HEK293 (cell line): ENCODE measurements at regions not wholly inside any gene's neighbourhood (a gene's known extent, or its start where the extent isn't known, plus 50 kb on each side); places are given as distances from the start of the nearest gene placed in this dataset.
"Not testable (repeated sequence)": the region's sequence is repeated elsewhere in the genome, so short reads cannot be mapped to it uniquely, and the experiment has no call there.

ENCODE experiments used
- CTCF ChIA-PET: fragments of 350-600 bp; formaldehyde crosslinking; extraction: SDS; loops from one replicate; lab custom pipeline; 2021; ENCODE audit warnings: antibody characterized with exemption; lab: Yijun Ruan, JAX
- POLR2A ChIA-PET: fragments of 300-600 bp; formaldehyde crosslinking; extraction: SDS; loops from one replicate; lab custom pipeline; 2020; ENCODE audit warnings: antibody characterized with exemption, inconsistent platforms; lab: Yijun Ruan, JAX
- H3K27ac ChIP-seq: fragments of 200-500 bp; sonication (Bioruptor generic); 2 replicates; pipeline ENCODE4 v1.5.1; 2014; ENCODE audit warnings: low read depth, low read length, control low read depth, inconsistent platforms; ENCODE audit errors: extremely low read depth
- H3K36me3 ChIP-seq, 2 experiments: fragments of 200-500 bp in 1 of 2; sonication (Bioruptor generic) in 1 of 2; 1 replicate in 1 of 2; 2 replicates in 1 of 2; pipeline ENCODE4 v1.5.1; 2014 to 2017; ENCODE audit warnings: inconsistent platforms in 2 of 2, low read length in 2 of 2; ENCODE audit not compliant: control insufficient read depth in 2 of 2, insufficient read depth in 1 of 2
- H3K4me1 ChIP-seq: fragments of 200-500 bp; sonication (Bioruptor generic); 2 replicates; pipeline ENCODE4 v1.5.1; 2014; ENCODE audit warnings: mild to moderate bottlenecking, low read length, inconsistent platforms; ENCODE audit not compliant: control insufficient read depth, insufficient read depth
- H3K4me3 ChIP-seq: 2 replicates; pipeline ENCODE4 v1.5.1; 2011; ENCODE audit warnings: low read depth, mild to moderate bottlenecking, control low read depth, low read length, moderate library complexity
- H3K9me3 ChIP-seq: fragments of 200-500 bp; sonication (Bioruptor generic); 2 replicates; pipeline ENCODE4 v1.5.1; 2014; ENCODE audit warnings: low read depth, low read length, inconsistent platforms; ENCODE audit not compliant: control insufficient read depth, insufficient read depth
- ATF2 ChIP-seq: fragments of 450-650 bp; formaldehyde crosslinking; IDR thresholded peaks from 2 replicates; pipeline ENCODE4 v1.5.1; 2016; ENCODE audit warnings: missing biosample characterization, missing genetic modification characterization, low read depth
- OVOL3 ChIP-seq: fragments of 450-650 bp; formaldehyde crosslinking; IDR thresholded peaks from 2 replicates; pipeline ENCODE4 v1.5.1; 2016; ENCODE audit warnings: missing biosample characterization, missing genetic modification characterization
- ZNF140 ChIP-seq: fragments of 450-650 bp; formaldehyde crosslinking; IDR thresholded peaks from 2 replicates; pipeline ENCODE4 v1.5.1; 2016; ENCODE audit warnings: missing biosample characterization, missing genetic modification characterization
- ZNF18 ChIP-seq: fragments of 450-650 bp; formaldehyde crosslinking; IDR thresholded peaks from 2 replicates; pipeline ENCODE4 v1.5.1; 2016; ENCODE audit warnings: missing biosample characterization, missing genetic modification characterization
- ZNF26 ChIP-seq: fragments of 450-650 bp; formaldehyde crosslinking; IDR thresholded peaks from 2 replicates; pipeline ENCODE4 v1.5.1; 2016; ENCODE audit warnings: missing biosample characterization, missing genetic modification characterization
- ZNF266 ChIP-seq: fragments of 450-650 bp; formaldehyde crosslinking; IDR thresholded peaks from 2 replicates; pipeline ENCODE4 v1.5.1; 2016; ENCODE audit warnings: missing biosample characterization, missing genetic modification characterization, low read depth
- ZNF324 ChIP-seq: fragments of 450-650 bp; formaldehyde crosslinking; IDR thresholded peaks from 2 replicates; pipeline ENCODE4 v1.5.1; 2016; ENCODE audit warnings: missing biosample characterization, missing genetic modification characterization
- ZNF391 ChIP-seq: fragments of 450-650 bp; formaldehyde crosslinking; IDR thresholded peaks from 2 replicates; pipeline ENCODE4 v1.5.1; 2016; ENCODE audit warnings: low read depth, missing biosample characterization, missing genetic modification characterization, borderline replicate concordance
- ZNF426 ChIP-seq: fragments of 450-650 bp; formaldehyde crosslinking; IDR thresholded peaks from 2 replicates; pipeline ENCODE4 v1.5.1; 2017; ENCODE audit warnings: missing biosample characterization, missing genetic modification characterization, mild to moderate bottlenecking, inconsistent platforms, moderate library complexity
- ZNF555 ChIP-seq: fragments of 450-650 bp; formaldehyde crosslinking; conservative IDR thresholded peaks from 2 replicates; pipeline ENCODE4 v1.5.1; 2017; ENCODE audit warnings: missing biosample characterization, mild to moderate bottlenecking, missing genetic modification characterization, inconsistent platforms
- ZNF623 ChIP-seq: fragments of 450-650 bp; formaldehyde crosslinking; IDR thresholded peaks from 2 replicates; pipeline ENCODE4 v1.5.1; 2016; ENCODE audit warnings: missing biosample characterization, missing genetic modification characterization
- ZNF654 ChIP-seq: fragments of 450-650 bp; formaldehyde crosslinking; IDR thresholded peaks from 2 replicates; pipeline ENCODE4 v1.5.1; 2016; ENCODE audit warnings: low read depth, missing biosample characterization, missing genetic modification characterization
- ZXDB ChIP-seq: fragments of 450-650 bp; formaldehyde crosslinking; IDR thresholded peaks from 2 replicates; pipeline ENCODE4 v1.5.1; 2016; ENCODE audit warnings: missing biosample characterization, missing genetic modification characterization
- TF ChIP-seq, protein P1 (sequence below): fragments of 450-650 bp; formaldehyde crosslinking; conservative IDR thresholded peaks from 2 replicates; pipeline ENCODE4 v1.5.1; 2016; ENCODE audit warnings: low read depth, missing biosample characterization, missing genetic modification characterization
- TF ChIP-seq, protein P2 (sequence below): fragments of 450-650 bp; formaldehyde crosslinking; conservative IDR thresholded peaks from 2 replicates; pipeline ENCODE4 v1.5.1; 2016; ENCODE audit warnings: low read depth, missing biosample characterization, missing genetic modification characterization

- 0 out of 2 replicates have a peak, but pooled peaks have one; percentile 43 for TF ChIP-seq ATF2 (tag by site-specific recombination)
- TF ChIP-seq ZNF391 (tag by site-specific recombination), result no peak
- TF ChIP-seq, protein P1, sequence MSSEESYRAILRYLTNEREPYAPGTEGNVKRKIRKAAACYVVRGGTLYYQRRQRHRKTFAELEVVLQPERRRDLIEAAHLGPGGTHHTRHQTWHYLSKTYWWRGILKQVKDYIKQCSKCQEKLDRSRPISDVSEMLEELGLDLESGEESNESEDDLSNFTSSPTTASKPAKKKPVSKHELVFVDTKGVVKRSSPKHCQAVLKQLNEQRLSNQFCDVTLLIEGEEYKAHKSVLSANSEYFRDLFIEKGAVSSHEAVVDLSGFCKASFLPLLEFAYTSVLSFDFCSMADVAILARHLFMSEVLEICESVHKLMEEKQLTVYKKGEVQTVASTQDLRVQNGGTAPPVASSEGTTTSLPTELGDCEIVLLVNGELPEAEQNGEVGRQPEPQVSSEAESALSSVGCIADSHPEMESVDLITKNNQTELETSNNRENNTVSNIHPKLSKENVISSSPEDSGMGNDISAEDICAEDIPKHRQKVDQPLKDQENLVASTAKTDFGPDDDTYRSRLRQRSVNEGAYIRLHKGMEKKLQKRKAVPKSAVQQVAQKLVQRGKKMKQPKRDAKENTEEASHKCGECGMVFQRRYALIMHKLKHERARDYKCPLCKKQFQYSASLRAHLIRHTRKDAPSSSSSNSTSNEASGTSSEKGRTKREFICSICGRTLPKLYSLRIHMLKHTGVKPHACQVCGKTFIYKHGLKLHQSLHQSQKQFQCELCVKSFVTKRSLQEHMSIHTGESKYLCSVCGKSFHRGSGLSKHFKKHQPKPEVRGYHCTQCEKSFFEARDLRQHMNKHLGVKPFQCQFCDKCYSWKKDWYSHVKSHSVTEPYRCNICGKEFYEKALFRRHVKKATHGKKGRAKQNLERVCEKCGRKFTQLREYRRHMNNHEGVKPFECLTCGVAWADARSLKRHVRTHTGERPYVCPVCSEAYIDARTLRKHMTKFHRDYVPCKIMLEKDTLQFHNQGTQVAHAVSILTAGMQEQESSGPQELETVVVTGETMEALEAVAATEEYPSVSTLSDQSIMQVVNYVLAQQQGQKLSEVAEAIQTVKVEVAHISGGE (tag by site-specific recombination), result peak; percentile 66
- TF ChIP-seq ZNF654 (tag by site-specific recombination), result 0 out of 2 replicates have a peak, but pooled peaks have one; percentile 16
- TF ChIP-seq ZNF140 (tag by site-specific recombination), result peak; percentile 59
- TF ChIP-seq ZNF623 (tag by site-specific recombination), result peak; percentile 61
- peak; percentile 68 for TF ChIP-seq ZNF555 (tag by site-specific recombination)
- TF ChIP-seq ZNF266 (tag by site-specific recombination), result peak; percentile 57; the same call in 1 of the 2 replicates
- peak; percentile 60 for TF ChIP-seq ZXDB
- TF ChIP-seq, protein P2, sequence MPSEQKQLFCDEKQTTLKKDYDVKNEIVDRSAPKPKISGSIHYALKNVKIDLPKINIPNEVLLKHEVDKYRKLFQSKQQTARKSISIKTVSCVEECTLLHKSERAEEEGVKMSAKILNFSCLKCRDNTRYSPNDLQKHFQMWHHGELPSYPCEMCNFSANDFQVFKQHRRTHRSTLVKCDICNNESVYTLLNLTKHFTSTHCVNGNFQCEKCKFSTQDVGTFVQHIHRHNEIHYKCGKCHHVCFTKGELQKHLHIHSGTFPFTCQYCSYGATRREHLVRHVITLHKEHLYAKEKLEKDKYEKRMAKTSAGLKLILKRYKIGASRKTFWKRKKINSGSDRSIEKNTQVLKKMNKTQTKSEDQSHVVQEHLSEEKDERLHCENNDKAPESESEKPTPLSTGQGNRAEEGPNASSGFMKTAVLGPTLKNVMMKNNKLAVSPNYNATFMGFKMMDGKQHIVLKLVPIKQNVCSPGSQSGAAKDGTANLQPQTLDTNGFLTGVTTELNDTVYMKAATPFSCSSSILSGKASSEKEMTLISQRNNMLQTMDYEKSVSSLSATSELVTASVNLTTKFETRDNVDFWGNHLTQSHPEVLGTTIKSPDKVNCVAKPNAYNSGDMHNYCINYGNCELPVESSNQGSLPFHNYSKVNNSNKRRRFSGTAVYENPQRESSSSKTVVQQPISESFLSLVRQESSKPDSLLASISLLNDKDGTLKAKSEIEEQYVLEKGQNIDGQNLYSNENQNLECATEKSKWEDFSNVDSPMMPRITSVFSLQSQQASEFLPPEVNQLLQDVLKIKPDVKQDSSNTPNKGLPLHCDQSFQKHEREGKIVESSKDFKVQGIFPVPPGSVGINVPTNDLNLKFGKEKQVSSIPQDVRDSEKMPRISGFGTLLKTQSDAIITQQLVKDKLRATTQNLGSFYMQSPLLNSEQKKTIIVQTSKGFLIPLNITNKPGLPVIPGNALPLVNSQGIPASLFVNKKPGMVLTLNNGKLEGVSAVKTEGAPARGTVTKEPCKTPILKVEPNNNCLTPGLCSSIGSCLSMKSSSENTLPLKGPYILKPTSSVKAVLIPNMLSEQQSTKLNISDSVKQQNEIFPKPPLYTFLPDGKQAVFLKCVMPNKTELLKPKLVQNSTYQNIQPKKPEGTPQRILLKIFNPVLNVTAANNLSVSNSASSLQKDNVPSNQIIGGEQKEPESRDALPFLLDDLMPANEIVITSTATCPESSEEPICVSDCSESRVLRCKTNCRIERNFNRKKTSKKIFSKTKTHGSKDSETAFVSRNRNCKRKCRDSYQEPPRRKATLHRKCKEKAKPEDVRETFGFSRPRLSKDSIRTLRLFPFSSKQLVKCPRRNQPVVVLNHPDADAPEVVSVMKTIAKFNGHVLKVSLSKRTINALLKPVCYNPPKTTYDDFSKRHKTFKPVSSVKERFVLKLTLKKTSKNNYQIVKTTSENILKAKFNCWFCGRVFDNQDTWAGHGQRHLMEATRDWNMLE (tag by site-specific recombination), result peak; percentile 72
- TF ChIP-seq ZNF18 (tag by site-specific recombination), result no peak
- TF ChIP-seq ZNF426 (tag by site-specific recombination), result peak; percentile 72
- TF ChIP-seq ZNF324 (tag by site-specific recombination), result no peak
- no peak for TF ChIP-seq ZNF26 (tag by site-specific recombination)
- no peak for TF ChIP-seq OVOL3 (tag by site-specific recombination)
Observed at GRCh38 chrX:56623316-56623715, 59.9 kb downstream of the UBQLN2 start (continued).

DNA sequence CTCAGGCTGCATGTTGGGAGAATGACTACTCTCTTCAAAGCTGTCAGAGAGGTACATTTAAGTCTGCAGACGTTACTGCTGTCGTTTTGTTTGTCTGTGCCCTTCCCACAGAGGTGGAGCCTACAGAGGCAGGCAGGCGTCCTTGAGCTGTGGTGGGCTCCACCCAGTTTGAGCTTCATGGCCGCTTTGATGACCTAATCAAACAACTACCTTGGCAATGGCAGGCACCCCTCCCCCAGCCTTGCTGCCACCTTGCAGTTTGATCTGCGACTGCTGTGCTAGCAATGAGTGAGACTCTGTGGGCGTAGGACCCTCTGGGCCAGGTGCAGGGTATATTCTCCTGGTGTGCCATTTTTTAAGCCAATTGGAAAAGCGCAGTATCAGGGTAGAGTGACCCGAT lies 71.6 kb downstream of the UBQLN2 start:
- CTCF ChIA-PET, H3K27ac ChIP-seq, H3K9me3 ChIP-seq, H3K4me3 ChIP-seq, H3K4me1 ChIP-seq, H3K36me3 ChIP-seq, POLR2A ChIA-PET: not testable (repeated sequence)
